HG03442 (cell line): ENCODE measurements at regions not wholly inside any gene's neighbourhood (a gene's known extent, or its start where the extent isn't known, plus 50 kb on each side); places are given as distances from the start of the nearest gene placed in this dataset.

Experiments used
- ATAC-seq: cut with Tn5 transposase; IDR thresholded peaks from one replicate; pipeline ENCODE4 v1.9.1; 2021; ENCODE audit warnings: mild to moderate bottlenecking, moderate library complexity; ENCODE audit not compliant: unreplicated experiment

GRCh38 chr13:106858903-106859532 is 291.1 kb upstream of the ARGLU1 start:
- no peak for ATAC-seq

DNA sequence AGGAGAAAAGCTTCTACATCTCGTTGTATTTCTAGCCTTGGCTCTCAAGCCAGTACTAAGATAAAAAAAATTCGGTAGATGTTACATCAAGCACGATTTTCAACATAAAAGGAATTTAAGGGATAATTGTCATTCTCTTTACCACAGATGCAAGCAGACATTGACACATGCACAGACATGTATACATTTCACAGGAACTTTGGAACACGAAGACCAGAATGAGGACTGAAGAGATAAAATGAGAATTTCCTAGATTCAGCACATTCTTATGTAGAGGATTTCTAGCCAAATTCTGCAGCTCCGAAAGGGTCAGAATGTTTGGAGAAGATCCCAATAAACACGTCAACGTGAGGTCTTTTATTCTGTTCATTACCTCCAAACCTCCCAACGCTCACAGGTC is 284.5 kb upstream of the ARGLU1 start:
- no peak for ATAC-seq

DNA sequence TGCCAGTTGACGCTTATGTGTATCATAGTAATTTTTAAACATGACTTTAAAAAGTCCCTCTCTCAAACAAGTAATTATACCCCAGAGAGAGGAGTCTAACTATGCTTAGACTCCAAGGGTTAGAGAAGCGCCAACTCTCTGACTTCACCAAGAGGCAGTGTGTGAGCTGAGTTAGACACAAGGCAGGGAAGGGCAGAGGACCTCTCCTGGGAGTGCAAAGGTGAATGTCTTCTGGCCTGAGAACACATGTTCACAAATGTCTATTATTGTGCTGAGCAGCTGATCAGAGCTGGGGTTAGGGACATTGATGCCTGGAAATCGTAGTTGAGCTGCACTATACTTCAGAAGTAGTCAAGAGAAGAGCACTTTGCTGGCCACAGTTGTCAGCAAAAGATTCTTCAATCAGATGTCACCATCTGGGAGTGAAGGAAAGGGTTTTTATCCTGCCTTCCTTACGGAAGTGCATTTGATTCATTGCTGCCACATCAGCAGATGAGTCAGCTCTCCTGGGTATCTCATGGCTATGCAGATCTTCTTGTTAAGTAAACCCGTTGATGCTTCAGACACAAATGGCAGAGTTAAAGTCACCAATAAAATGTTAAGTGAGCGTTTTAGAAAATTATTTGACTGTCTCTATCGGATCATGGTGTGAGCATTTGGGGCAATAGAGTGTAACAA is 283.2 kb upstream of the ARGLU1 start:
- no peak for ATAC-seq

DNA sequence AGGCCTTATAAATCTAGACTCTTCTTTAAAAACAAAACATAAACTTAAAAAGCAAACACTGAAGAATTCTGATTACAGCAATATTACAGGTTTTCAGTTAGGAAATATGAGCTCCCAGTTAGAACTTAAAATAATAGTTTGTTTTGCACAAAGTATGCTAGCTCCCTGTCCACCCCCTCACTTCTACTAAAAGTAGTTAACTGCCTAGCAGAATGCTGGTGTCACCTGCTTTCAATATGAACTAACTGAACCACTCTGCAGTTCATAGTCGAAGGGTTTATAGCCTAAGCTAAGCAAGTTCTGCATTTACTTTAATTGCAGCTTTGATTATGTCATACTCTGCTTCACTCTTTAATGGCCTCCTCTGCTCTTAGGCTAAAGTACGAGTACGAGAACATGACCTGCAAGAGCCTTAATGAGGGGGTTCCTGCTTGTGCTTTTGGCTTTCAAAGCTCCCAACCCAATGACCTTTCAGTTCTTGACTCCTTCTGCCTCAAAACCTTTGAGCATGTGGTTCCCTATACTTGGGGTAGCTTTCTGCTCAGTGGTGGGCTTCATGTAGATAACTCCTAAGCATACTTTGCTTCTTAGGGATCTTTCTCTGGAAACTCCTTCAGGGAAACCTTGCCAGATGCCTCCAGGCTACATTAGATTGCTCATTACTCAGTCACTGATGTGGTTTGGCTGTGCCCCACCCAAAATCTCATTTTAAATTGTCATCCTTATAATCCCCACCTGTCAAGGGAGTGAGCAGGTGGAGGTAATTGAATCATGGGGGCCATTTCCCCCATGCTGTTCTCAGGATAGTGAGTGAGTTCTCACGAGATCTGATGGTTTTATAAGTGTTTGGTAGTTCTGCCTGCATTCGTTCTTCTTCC is 278.9 kb upstream of the ARGLU1 start:
- ATAC-seq = no peak

DNA sequence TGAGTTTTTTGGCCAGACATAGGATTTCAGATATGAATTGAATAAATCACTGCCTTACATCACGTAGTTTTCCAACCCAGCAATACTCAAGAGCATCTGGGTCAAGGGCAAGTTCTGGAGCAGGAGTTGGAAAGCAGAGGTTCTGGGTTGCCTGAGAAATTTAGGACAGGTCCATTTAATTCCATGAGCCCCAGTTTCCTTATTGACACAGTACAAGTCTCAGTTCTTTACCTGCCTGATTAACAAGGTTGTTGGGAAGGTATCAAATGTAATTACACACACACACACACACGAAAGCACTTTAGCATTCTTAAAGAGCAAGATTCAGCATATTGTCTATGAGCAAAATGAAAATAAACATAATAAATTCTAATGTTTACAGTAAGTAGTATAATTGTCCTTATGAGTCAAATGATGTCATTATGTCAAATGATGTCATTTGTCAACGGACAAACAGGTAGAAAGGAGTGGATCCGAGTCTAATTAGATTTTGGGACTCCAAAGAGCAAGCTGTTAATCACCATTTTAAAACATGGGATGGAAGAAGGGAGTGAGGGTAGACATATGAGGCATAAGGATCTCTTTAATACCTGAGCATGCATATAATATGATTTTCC is 268.4 kb upstream of the ARGLU1 start:
- ATAC-seq = no peak

GRCh38 chr13:106835477-106835876 is 267.5 kb upstream of the ARGLU1 start:
- ATAC-seq = no peak

- no peak for ATAC-seq
Observed at GRCh38 chr13:106821979-106822378, 254.0 kb upstream of the ARGLU1 start.

- ATAC-seq = no peak
Observed at GRCh38 chr13:106819413-106820180, 251.7 kb upstream of the ARGLU1 start.

- ATAC-seq = no peak
Observed at GRCh38 chr13:106818971-106819370, 251.0 kb upstream of the ARGLU1 start.

- ATAC-seq = no peak
Observed at GRCh38 chr13:106815545-106815944, 247.6 kb upstream of the ARGLU1 start.

DNA sequence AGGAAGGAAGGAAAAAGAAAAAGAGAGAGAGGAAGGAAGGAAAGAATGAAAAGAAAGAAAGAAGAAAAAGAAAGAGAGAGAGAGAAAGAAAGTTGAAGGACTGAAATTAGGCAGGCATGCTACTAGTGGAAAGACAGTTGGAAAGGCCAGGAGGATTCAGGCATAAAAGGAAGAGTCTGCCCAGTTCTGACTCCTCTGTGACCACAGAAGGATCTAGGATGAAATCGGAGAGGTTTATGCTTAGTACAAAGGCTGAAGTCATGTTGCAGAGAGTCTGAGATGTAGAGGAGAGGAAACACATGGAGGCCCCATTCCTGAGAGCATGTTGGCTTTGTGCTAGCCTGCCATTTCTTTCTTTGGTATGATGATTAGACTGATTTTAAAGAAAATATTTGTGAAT is 246.5 kb upstream of the ARGLU1 start:
- no peak for ATAC-seq

DNA sequence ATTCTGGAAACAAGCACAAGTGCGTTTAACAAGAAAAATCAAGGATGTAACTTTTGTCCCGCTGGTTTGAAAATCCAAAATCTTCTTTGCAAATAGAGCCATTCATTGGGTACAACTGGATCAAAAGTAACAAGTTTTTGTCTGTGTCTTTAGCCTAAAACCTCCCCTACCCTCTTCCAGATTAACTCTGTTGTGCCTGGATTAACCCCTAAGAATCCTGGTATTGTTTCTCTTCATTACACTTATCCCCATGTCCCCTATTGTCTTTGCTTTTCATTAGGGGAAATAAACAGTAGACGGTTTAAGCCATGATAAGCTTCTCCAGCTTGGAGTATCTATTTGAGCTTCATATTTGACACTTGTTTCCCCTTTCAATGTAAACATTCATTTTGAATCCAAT is 242.1 kb upstream of the ARGLU1 start:
- no peak for ATAC-seq

DNA sequence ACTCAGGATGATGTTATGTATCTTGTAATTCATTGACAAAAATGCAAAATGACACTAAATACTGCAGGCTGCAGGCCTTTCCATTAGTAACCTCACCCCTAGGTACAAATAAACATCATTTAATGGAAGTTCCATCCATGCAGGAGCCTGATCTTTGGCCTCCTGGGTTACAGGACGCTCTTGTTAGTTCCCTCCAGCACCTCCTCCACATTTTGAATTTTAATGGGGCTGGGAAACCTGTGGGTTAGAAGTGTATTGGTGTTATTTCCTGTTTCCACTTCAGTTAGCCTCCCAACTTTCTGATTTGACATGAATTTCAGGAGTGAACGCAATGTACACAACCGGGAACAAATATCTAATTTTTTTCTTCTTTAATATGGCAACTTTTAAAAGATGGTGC is 237.1 kb upstream of the ARGLU1 start:
- ATAC-seq = no peak

GRCh38 chr13:106802917-106803316 is 235.0 kb upstream of the ARGLU1 start:
- ATAC-seq = no peak

- no peak for ATAC-seq
Observed at GRCh38 chr13:106799781-106800335, 231.9 kb upstream of the ARGLU1 start.

DNA sequence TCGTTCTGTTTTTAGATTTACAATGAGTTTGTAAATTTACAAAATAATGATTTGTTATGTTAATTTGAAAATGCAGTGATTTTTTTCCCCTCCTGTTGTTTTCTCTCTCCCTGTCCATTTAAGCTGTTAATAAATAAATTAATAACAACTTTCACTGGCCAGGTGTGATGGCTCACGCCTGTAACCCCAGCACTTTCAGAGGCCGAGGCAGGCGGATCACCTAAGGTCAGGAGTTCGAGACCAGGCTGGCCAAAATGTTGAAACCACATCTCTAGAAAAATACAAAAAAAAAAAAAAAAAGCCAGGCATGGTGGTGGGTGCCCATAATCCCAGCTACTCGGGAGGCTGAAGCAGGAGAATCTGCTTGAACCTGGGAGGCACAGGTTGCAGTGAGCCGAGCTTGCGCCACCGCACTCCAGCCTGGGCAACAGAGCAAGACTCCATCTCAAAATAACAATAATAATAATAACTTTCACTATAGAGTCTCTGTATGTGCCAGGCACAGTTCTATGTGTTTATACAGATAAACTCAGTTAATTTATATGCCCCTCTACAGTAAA is 229.2 kb upstream of the ARGLU1 start:
- ATAC-seq = no peak

DNA sequence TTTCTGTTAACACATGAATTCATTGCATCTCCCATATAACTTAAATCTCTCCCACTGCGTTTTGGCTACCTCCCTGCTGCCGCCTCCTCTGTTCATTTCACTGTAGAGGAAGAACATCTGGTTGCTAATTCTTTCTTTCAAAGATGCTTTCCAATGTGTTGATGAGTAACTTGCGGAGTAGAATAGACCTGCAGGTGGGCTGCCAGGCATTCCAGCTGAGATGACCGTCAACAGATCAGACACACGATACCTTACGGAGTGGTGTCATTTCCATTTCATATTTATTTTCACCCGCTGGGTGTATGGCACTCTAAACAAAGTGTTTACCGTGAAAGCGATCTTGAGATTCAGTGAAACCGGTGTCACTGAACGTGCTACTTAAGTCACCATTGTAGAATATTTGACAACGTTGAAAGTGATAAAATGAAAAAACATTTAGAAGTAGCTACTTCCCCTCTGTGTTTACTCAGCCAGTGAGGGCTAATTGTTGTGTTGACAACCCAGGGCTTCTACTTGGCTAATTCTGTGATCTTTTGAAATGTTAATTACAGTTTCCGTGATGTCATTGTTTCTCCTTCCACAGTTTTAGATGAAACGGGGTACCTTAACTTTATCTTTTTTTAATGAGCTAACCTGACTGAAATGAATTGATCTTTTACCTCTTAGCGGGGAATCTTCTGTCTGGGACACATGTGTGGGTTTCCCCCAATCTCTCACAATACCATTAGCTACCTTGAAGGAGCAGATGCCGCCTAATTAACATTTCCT is 228.5 kb upstream of the ARGLU1 start:
- peak; percentile 48 for ATAC-seq

GRCh38 chr13:106795847-106796246 is 227.9 kb upstream of the ARGLU1 start:
- no peak for ATAC-seq

DNA sequence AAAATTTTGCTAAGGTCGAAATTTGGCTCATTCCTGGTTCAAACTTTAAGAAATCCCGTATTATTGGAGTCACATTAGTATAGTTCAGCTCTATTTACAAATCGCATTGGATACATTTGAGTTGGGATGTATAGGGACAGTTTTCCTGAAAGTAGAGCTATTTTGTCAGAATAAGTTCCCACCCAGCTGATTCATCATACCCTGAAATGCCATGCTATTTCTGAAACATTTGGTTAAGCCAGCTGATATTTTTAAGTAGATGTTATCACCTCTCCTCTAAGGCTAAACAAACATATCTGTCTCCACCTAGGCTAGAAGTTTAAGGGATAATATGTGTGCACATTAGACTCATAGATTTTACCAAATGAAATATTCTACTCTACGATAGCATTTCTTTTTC is 226.2 kb upstream of the ARGLU1 start:
- no peak for ATAC-seq
